BJ (cell line): ENCODE measurements at regions not wholly inside any gene's neighbourhood (a gene's known extent, or its start where the extent isn't known, plus 50 kb on each side); places are given as distances from the start of the nearest gene placed in this dataset.

Experiments
- CTCF ChIA-PET: fragments of 350-600 bp; formaldehyde crosslinking; extraction: SDS; loops from one replicate; lab custom pipeline; 2021; ENCODE audit warnings: antibody characterized with exemption, inconsistent platforms; lab: Yijun Ruan, JAX
- POLR2A ChIA-PET: fragments of 300-600 bp; sonication (Branson Sonifier 250); formaldehyde crosslinking; extraction: SDS; loops from one replicate; lab custom pipeline; 2021; ENCODE audit warnings: antibody characterized with exemption; lab: Charles Lee
- DNase-seq: peaks from one replicate; pipeline ENCODE4 v3.0.0-alpha.2; 2011; ENCODE audit warnings: low read depth
- H3K27me3 ChIP-seq: 2 replicates; pipeline ENCODE4 v1.6.0; 2011; ENCODE audit warnings: low read length; ENCODE audit not compliant: control insufficient read depth, insufficient read depth
- H3K36me3 ChIP-seq: 2 replicates; pipeline ENCODE4 v1.5.1; 2011; ENCODE audit warnings: low read length; ENCODE audit not compliant: control insufficient read depth, insufficient read depth
- H3K4me3 ChIP-seq: 2 replicates; pipeline ENCODE4 v1.5.1; 2011; ENCODE audit warnings: low read depth, mild to moderate bottlenecking, control low read depth, low read length
- TF ChIP-seq, protein P1 (sequence below): IDR thresholded peaks from 2 replicates; pipeline ENCODE4 v1.5.1; 2011; ENCODE audit warnings: low read depth, mild to moderate bottlenecking, control low read depth, inconsistent platforms, low read length, moderate library complexity; ENCODE audit not compliant: insufficient read depth

DNA sequence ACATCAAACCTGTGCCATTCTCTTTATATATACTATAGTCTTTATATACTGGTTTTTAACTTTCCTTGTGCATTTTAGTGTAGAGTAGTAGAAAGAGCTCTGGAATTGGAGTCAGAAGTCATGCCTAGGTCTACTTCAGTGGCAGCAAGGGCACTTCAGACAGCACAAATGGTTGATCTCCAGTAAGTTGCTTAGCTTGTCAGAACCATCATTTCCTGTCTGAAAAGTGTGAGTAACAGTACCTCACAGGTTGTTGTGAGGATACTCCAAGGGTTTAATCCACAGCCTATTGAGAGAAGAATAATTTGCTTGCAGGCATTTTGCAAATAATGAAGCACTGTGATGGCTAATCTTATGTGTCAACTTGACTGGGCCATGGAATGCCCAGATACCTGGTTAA, 95.8 kb upstream of the NR4A3 start:
- Histone ChIP-seq H3K27me3 (no peaks in the 10 kb centered on the region), H3K4me3 (no peak overlapping the region), H3K36me3 (no peaks in the 10 kb centered on the region)
- TF ChIP-seq, protein P1, sequence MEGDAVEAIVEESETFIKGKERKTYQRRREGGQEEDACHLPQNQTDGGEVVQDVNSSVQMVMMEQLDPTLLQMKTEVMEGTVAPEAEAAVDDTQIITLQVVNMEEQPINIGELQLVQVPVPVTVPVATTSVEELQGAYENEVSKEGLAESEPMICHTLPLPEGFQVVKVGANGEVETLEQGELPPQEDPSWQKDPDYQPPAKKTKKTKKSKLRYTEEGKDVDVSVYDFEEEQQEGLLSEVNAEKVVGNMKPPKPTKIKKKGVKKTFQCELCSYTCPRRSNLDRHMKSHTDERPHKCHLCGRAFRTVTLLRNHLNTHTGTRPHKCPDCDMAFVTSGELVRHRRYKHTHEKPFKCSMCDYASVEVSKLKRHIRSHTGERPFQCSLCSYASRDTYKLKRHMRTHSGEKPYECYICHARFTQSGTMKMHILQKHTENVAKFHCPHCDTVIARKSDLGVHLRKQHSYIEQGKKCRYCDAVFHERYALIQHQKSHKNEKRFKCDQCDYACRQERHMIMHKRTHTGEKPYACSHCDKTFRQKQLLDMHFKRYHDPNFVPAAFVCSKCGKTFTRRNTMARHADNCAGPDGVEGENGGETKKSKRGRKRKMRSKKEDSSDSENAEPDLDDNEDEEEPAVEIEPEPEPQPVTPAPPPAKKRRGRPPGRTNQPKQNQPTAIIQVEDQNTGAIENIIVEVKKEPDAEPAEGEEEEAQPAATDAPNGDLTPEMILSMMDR = no peak
- ChIA-PET CTCF (interaction anchor here (0.9 kb wide), 1 partner anchor 9 kb away, joined by 5 read pairs; no protein-coding TSS in a partner anchor), POLR2A (no interaction called here)
- no peak for DNase-seq

DNA sequence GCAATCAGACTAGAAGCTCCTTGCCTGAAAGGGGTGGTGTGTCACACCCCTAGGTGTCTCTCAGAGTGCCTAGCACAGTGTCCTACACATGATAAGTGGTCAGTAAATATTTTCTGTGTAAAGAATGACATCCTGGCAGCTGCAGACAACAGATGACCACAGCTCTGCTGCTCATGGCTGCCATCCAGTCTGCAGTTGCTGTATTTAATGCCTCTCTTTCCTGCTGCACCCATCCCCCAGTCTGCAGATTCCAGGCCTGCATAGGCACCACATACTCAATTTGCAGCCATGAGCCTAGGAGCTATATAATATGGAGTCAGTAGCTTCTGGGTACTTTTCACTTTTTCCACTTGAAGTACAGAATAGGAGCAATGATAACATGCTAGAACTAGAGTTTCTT, 94.9 kb upstream of the NR4A3 start:
- TF ChIP-seq, protein P1 = no peak
- ChIA-PET CTCF (interaction anchor here (0.7 to 1.3 kb wide), 3 partner anchors 8 to 119 kb away, joined by 3 to 5 read pairs (median 3); no protein-coding TSS in a partner anchor), POLR2A (no interaction called here)
- H3K4me3 ChIP-seq = no peak overlapping the region
- DNase-seq = no peak
- H3K27me3 ChIP-seq = no peaks in the 10 kb centered on the region
- no peaks in the 10 kb centered on the region for H3K36me3 ChIP-seq

DNA sequence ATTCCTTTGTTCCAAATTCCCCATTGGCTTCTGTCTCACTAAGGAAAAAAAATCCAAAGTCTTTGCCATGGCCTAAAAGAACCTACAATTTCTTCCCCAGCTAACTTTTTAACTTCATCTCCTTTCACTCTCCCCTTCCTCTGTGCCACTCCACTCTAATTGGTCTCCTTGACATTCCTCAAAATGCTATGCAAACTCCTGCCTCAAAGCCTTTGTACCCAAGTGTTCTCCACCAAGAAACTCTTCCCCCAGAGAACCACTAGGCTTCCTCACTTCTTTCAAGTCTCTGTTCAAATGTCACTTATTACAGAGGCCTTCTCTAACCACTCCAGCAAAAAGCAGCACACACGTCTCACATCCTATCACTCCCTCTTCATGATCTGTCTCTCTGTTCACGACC, 91.6 kb upstream of the NR4A3 start:
- TF ChIP-seq, protein P1 = no peak
- Histone ChIP-seq H3K4me3 (no peak overlapping the region), H3K36me3 (no peaks in the 10 kb centered on the region), H3K27me3 (no peaks in the 10 kb centered on the region)
- POLR2A ChIA-PET = no interaction called here
- CTCF ChIA-PET = no interaction called here
- no peak for DNase-seq

DNA sequence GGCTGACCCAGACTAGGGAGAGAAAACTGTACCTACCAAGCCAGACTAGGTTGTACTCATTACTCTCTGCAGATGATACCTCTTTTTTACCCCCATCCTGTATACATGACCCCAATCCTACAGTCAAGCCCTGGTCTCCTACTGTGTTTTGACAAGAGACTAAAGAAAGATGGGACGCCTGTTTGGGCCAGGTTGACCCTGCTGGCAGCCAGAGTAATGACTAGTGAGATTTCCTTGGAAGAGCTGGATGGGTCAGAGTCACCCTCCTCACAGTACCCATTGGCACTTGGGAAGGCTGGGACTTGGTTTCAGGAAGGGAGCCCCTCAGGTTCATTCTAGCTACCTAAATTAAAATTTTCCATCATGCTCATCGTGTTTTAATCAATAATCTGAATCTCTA, 89.7 kb upstream of the NR4A3 start:
- Histone ChIP-seq H3K36me3 (no peaks in the 10 kb centered on the region), H3K27me3 (no peaks in the 10 kb centered on the region), H3K4me3 (no peak overlapping the region)
- ChIA-PET CTCF (no interaction called here), POLR2A (no interaction called here)
- TF ChIP-seq, protein P1 = no peak
- DNase-seq = no peak

GRCh38 chr9:99732715-99733114, 89.0 kb upstream of the NR4A3 start:
- Histone ChIP-seq H3K4me3 (no peak overlapping the region), H3K36me3 (no peaks in the 10 kb centered on the region), H3K27me3 (no peaks in the 10 kb centered on the region)
- POLR2A ChIA-PET = no interaction called here
- CTCF ChIA-PET = no interaction called here
- DNase-seq = no peak
- TF ChIP-seq, protein P1 = no peak
